HepG2 (cell line): ENCODE measurements at regions not wholly inside any gene's neighbourhood (a gene's known extent, or its start where the extent isn't known, plus 50 kb on each side); places are given as distances from the start of the nearest gene placed in this dataset.

Experiments used
- CEBPG ChIP-seq: IDR thresholded peaks from 2 replicates; pipeline ENCODE4 v1.6.1; 2016
- DMAP1 ChIP-seq: IDR thresholded peaks from 2 replicates; pipeline ENCODE4 v1.6.1; 2016
- ETV5 ChIP-seq: IDR thresholded peaks from 2 replicates; pipeline ENCODE4 v1.6.1; 2018; ENCODE audit warnings: missing biosample characterization, missing genetic modification reagents, inconsistent platforms, borderline replicate concordance
- FOSL2 ChIP-seq: sonication (generic); formaldehyde crosslinking; IDR thresholded peaks from 2 replicates; pipeline ENCODE4 v1.4.0; 2020; ENCODE audit warnings: missing genetic modification reagents
- HDAC1 ChIP-seq: sonication (generic); formaldehyde crosslinking; IDR thresholded peaks from 2 replicates; pipeline ENCODE4 v1.5.1; 2020; ENCODE audit warnings: mild to moderate bottlenecking, missing genetic modification reagents
- IKZF4 ChIP-seq: sonication (generic); formaldehyde crosslinking; IDR thresholded peaks from 2 replicates; pipeline ENCODE4 v1.5.1; 2020; ENCODE audit warnings: borderline replicate concordance, mild to moderate bottlenecking, low read depth, missing genetic modification reagents; ENCODE audit errors: not compliant biosample characterization
- MAFK ChIP-seq, 2 experiments: IDR thresholded peaks in 1 of 2; conservative IDR thresholded peaks in 1 of 2; 2 replicates each; pipeline ENCODE4 v1.6.1; 2011; ENCODE audit warnings: improper control_type of control experiment in 2 of 2, low read length in 2 of 2
- MTA1 ChIP-seq: sonication (generic); formaldehyde crosslinking; IDR thresholded peaks from 2 replicates; pipeline ENCODE4 v1.4.0; 2020; ENCODE audit warnings: missing genetic modification reagents, mild to moderate bottlenecking, borderline replicate concordance
- NKX3-1 ChIP-seq: sonication (generic); formaldehyde crosslinking; IDR thresholded peaks from 2 replicates; pipeline ENCODE4 v1.5.0; 2020; ENCODE audit warnings: missing genetic modification reagents
- PCBP1 ChIP-seq: fragments of 200-400 bp; formaldehyde crosslinking; IDR thresholded peaks from 2 replicates; pipeline ENCODE4 v1.6.1; 2017; ENCODE audit warnings: mild to moderate bottlenecking, low read depth, low read length, borderline replicate concordance
- PLRG1 ChIP-seq: fragments of 450-650 bp; conservative IDR thresholded peaks from 2 replicates; pipeline ENCODE4 v1.6.1; 2016
- RAD51 ChIP-seq: fragments of 450-650 bp; IDR thresholded peaks from 2 replicates; pipeline ENCODE4 v1.6.1; 2016; ENCODE audit warnings: borderline replicate concordance
- TEAD3 ChIP-seq: optimal IDR thresholded peaks from 2 replicates; pipeline ENCODE3; 2016; ENCODE audit warnings: borderline replicate concordance
- ZMYM2 ChIP-seq: sonication (generic); formaldehyde crosslinking; IDR thresholded peaks from 2 replicates; pipeline ENCODE4 v1.8.0; 2022; ENCODE audit warnings: mild to moderate bottlenecking, missing genetic modification reagents
- ZNF143 ChIP-seq: sonication (generic); formaldehyde crosslinking; IDR thresholded peaks from 2 replicates; pipeline ENCODE4 v1.4.0; 2020; ENCODE audit warnings: missing genetic modification reagents
- ZNF350 ChIP-seq: sonication (generic); formaldehyde crosslinking; IDR thresholded peaks from 2 replicates; pipeline ENCODE4 v1.4.0; 2020; ENCODE audit warnings: mild to moderate bottlenecking, low read depth, missing genetic modification reagents, borderline replicate concordance
- ZNF501 ChIP-seq: sonication (generic); formaldehyde crosslinking; IDR thresholded peaks from 2 replicates; pipeline ENCODE4 v1.5.1; 2020; ENCODE audit warnings: mild to moderate bottlenecking, moderate library complexity, missing genetic modification reagents
- ZNF724P ChIP-seq: sonication (generic); formaldehyde crosslinking; IDR thresholded peaks from 2 replicates; pipeline ENCODE4 v1.8.0; 2022; ENCODE audit warnings: missing genetic modification reagents, borderline replicate concordance
- ZNF75D ChIP-seq: sonication (generic); formaldehyde crosslinking; IDR thresholded peaks from 2 replicates; pipeline ENCODE4 v1.8.1; 2023; ENCODE audit warnings: missing genetic modification reagents, mild to moderate bottlenecking, borderline replicate concordance
- ZNF878 ChIP-seq: sonication (generic); formaldehyde crosslinking; IDR thresholded peaks from 2 replicates; pipeline ENCODE4 v1.8.1; 2023; ENCODE audit warnings: mild to moderate bottlenecking, missing genetic modification reagents, moderate library complexity
- TF ChIP-seq, protein P1 (sequence below): sonication (generic); formaldehyde crosslinking; IDR thresholded peaks from 2 replicates; pipeline ENCODE4 v1.4.0; 2020; ENCODE audit warnings: missing genetic modification reagents
- TF ChIP-seq, protein P2 (sequence below): sonication (generic); formaldehyde crosslinking; IDR thresholded peaks from 2 replicates; pipeline ENCODE4 v1.5.0; 2020; ENCODE audit warnings: mild to moderate bottlenecking, low read depth, missing genetic modification reagents, borderline replicate concordance
- TF ChIP-seq, protein P3 (sequence below): sonication (generic); formaldehyde crosslinking; IDR thresholded peaks from 2 replicates; pipeline ENCODE4 v1.5.0; 2020; ENCODE audit warnings: mild to moderate bottlenecking, missing genetic modification reagents
- TF ChIP-seq, protein P4 (sequence below): sonication (generic); formaldehyde crosslinking; IDR thresholded peaks from 2 replicates; pipeline ENCODE4 v1.4.0; 2020; ENCODE audit warnings: missing genetic modification reagents
- TF ChIP-seq, protein P5 (sequence below): sonication (generic); formaldehyde crosslinking; IDR thresholded peaks from 2 replicates; pipeline ENCODE4 v1.5.0; 2020; ENCODE audit warnings: missing genetic modification reagents

DNA sequence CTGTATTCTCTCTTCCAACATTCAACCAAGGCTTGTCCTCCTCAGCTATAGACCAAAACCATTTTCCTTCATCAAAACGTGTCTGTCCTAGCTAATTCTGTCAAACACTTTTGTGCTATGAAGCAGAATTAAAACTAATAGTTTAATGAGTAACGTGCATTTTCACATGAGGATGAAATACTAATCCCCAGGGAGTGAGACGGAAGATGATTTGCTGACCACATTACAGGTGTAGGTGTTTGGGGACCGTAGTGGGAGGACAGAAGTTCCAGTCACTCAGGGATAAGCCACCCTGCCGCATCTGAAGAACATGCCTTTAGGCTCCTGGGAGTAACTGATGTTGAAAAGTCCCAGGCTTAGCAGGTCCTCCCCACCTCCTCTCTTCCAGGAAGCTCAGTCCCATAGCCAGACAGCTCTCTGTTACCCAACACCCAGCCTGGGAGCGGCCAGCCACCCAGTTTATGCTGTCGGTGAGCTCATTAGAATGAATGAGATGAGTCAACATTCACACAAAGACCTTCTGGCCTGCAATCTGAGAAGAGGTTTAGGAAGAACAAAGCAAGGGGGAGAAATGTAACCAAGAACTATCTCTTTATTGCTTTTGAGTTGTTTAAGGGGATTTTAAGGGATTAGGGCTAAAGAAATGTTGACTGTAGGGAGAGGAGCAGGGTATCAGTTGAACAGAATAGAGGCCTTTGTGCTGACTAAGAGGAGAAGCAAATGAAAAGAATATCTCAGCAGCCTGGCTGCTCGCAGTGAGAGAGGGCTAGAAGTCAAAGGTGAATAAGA is 122.5 kb downstream of the FOXI3 start (continued):
- TF ChIP-seq ZNF878 (CRISPR knock-in tag) (no peak), ZNF501 (CRISPR knock-in tag) (no peak), PCBP1 (no peak), CEBPG (peak; percentile 34; the same call in 1 of the 2 replicates), ETV5 (no peak), ZNF75D (CRISPR knock-in tag) (no peak), DMAP1 (CRISPR knock-in tag) (no peak), FOSL2 (peak; percentile 77), ZNF350 (no peak), PLRG1 (no peak), NKX3-1 (CRISPR knock-in tag) (no peak), ZNF143 (CRISPR knock-in tag) (no peak), HDAC1 (CRISPR knock-in tag) (no peak), TEAD3 (CRISPR knock-in tag) (peak; percentile 17), MTA1 (CRISPR knock-in tag) (no peak), IKZF4 (CRISPR knock-in tag) (no peak), ZMYM2 (CRISPR knock-in tag) (no peak), ZNF724P (no peak), MAFK (conservative IDR thresholded peaks at IDR 0.05 in 1 of 2, IDR thresholded peaks at IDR 0.05 in 1 of 2; ENCODE audit: low read length in 2 of 2) (no peak; a peak in 1 of 4 replicates), RAD51 (no peak)
- TF ChIP-seq, protein P1, sequence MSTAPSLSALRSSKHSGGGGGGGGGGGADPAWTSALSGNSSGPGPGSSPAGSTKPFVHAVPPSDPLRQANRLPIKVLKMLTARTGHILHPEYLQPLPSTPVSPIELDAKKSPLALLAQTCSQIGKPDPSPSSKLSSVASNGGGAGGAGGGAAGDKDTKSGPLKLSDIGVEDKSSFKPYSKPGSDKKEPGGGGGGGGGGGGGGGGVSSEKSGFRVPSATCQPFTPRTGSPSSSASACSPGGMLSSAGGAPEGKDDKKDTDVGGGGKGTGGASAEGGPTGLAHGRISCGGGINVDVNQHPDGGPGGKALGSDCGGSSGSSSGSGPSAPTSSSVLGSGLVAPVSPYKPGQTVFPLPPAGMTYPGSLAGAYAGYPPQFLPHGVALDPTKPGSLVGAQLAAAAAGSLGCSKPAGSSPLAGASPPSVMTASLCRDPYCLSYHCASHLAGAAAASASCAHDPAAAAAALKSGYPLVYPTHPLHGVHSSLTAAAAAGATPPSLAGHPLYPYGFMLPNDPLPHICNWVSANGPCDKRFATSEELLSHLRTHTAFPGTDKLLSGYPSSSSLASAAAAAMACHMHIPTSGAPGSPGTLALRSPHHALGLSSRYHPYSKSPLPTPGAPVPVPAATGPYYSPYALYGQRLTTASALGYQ = peak; percentile 83; the same call in 1 of the 2 replicates
- TF ChIP-seq, protein P2, sequence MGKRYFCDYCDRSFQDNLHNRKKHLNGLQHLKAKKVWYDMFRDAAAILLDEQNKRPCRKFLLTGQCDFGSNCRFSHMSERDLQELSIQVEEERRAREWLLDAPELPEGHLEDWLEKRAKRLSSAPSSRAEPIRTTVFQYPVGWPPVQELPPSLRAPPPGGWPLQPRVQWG (CRISPR knock-in tag) = no peak
- TF ChIP-seq, protein P3, sequence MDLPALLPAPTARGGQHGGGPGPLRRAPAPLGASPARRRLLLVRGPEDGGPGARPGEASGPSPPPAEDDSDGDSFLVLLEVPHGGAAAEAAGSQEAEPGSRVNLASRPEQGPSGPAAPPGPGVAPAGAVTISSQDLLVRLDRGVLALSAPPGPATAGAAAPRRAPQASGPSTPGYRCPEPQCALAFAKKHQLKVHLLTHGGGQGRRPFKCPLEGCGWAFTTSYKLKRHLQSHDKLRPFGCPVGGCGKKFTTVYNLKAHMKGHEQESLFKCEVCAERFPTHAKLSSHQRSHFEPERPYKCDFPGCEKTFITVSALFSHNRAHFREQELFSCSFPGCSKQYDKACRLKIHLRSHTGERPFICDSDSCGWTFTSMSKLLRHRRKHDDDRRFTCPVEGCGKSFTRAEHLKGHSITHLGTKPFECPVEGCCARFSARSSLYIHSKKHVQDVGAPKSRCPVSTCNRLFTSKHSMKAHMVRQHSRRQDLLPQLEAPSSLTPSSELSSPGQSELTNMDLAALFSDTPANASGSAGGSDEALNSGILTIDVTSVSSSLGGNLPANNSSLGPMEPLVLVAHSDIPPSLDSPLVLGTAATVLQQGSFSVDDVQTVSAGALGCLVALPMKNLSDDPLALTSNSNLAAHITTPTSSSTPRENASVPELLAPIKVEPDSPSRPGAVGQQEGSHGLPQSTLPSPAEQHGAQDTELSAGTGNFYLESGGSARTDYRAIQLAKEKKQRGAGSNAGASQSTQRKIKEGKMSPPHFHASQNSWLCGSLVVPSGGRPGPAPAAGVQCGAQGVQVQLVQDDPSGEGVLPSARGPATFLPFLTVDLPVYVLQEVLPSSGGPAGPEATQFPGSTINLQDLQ (CRISPR knock-in tag) = no peak
- TF ChIP-seq, protein P4, sequence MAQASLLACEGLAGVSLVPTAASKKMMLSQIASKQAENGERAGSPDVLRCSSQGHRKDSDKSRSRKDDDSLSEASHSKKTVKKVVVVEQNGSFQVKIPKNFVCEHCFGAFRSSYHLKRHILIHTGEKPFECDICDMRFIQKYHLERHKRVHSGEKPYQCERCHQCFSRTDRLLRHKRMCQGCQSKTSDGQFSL (CRISPR knock-in tag) = no peak
- TF ChIP-seq, protein P5, sequence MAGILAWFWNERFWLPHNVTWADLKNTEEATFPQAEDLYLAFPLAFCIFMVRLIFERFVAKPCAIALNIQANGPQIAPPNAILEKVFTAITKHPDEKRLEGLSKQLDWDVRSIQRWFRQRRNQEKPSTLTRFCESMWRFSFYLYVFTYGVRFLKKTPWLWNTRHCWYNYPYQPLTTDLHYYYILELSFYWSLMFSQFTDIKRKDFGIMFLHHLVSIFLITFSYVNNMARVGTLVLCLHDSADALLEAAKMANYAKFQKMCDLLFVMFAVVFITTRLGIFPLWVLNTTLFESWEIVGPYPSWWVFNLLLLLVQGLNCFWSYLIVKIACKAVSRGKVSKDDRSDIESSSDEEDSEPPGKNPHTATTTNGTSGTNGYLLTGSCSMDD = no peak
